Neural progenitor cell (in vitro differentiated cells): ENCODE measurements at regions not wholly inside any gene's neighbourhood (a gene's known extent, or its start where the extent isn't known, plus 50 kb on each side); places are given as distances from the start of the nearest gene placed in this dataset.

Experiments used
- EZH2 ChIP-seq: fragments of 200-600 bp; sonication (generic); IDR thresholded peaks from 2 replicates; pipeline ENCODE4 v1.6.1; 2017; ENCODE audit warnings: antibody characterized with exemption, mild to moderate bottlenecking, moderate library complexity
- EZH2phosphoT487 ChIP-seq: fragments of 200-600 bp; sonication (generic); IDR thresholded peaks from 2 replicates; pipeline ENCODE4 v1.6.1; 2017; ENCODE audit warnings: antibody characterized with exemption
- TF ChIP-seq, protein P1 (sequence below): fragments of 200-600 bp; sonication (generic); IDR thresholded peaks from 2 replicates; pipeline ENCODE4 v1.5.1; 2017; ENCODE audit warnings: antibody characterized with exemption, mild to moderate bottlenecking

DNA sequence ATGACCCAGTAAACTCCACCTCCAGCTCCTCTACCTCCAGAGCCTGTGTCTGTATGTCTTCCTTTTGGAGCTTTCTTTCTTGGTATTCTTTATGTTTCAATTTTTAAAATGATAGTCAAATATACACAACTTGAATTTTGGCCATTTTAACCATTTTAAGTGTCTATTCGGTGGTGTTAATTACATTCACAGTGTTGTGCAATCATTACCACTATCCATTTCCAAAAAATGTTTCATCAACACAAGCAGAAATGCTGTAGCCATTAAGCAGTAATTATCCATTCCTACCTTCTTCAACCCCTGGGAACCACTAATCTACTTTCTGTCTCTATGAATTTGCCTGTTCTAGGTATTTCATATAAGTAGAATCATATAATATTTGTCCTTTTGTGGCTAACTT, 194.5 kb upstream of the TSC22D2 start:
- TF ChIP-seq, protein P1, sequence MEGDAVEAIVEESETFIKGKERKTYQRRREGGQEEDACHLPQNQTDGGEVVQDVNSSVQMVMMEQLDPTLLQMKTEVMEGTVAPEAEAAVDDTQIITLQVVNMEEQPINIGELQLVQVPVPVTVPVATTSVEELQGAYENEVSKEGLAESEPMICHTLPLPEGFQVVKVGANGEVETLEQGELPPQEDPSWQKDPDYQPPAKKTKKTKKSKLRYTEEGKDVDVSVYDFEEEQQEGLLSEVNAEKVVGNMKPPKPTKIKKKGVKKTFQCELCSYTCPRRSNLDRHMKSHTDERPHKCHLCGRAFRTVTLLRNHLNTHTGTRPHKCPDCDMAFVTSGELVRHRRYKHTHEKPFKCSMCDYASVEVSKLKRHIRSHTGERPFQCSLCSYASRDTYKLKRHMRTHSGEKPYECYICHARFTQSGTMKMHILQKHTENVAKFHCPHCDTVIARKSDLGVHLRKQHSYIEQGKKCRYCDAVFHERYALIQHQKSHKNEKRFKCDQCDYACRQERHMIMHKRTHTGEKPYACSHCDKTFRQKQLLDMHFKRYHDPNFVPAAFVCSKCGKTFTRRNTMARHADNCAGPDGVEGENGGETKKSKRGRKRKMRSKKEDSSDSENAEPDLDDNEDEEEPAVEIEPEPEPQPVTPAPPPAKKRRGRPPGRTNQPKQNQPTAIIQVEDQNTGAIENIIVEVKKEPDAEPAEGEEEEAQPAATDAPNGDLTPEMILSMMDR = no peak
- TF ChIP-seq EZH2 (no peak), EZH2phosphoT487 (no peak)
